Progenitor cell of endocrine pancreas (in vitro differentiated cells): ENCODE measurements at regions not wholly inside any gene's neighbourhood (a gene's known extent, or its start where the extent isn't known, plus 50 kb on each side); places are given as distances from the start of the nearest gene placed in this dataset.

Source experiments
- DNase-seq: peaks from one replicate; pipeline ENCODE4 v3.0.0; 2021; ENCODE audit warnings: low spot score; ENCODE audit not compliant: unreplicated experiment
- H3K27ac Mint-ChIP-seq: 2 replicates; pipeline ENCODE4 v1.8.0; 2021; ENCODE audit warnings: mild to moderate bottlenecking, moderate library complexity, mixed read lengths
- H3K27me3 Mint-ChIP-seq: 2 replicates; pipeline ENCODE4 v1.8.0; 2021; ENCODE audit warnings: mixed read lengths
- H3K36me3 Mint-ChIP-seq: 2 replicates; pipeline ENCODE4 v1.8.0; 2022; ENCODE audit warnings: mixed read lengths; ENCODE audit not compliant: insufficient read depth
- H3K4me1 Mint-ChIP-seq: 2 replicates; pipeline ENCODE4 v1.8.0; 2021; ENCODE audit warnings: low read depth, mixed read lengths
- H3K4me3 Mint-ChIP-seq: 2 replicates; pipeline ENCODE4 v1.8.0; 2021; ENCODE audit warnings: low read depth, mild to moderate bottlenecking, moderate library complexity, mixed read lengths
- H3K9me3 Mint-ChIP-seq: 2 replicates; pipeline ENCODE4 v1.8.0; 2021; ENCODE audit warnings: low read depth, mixed read lengths
- TF ChIP-seq, protein P1 (sequence below): fragments of 200-600 bp; sonication (generic); IDR thresholded peaks from one replicate; pipeline ENCODE4 v1.5.0; 2021; ENCODE audit warnings: antibody characterized with exemption, mild to moderate bottlenecking; ENCODE audit not compliant: unreplicated experiment

DNA sequence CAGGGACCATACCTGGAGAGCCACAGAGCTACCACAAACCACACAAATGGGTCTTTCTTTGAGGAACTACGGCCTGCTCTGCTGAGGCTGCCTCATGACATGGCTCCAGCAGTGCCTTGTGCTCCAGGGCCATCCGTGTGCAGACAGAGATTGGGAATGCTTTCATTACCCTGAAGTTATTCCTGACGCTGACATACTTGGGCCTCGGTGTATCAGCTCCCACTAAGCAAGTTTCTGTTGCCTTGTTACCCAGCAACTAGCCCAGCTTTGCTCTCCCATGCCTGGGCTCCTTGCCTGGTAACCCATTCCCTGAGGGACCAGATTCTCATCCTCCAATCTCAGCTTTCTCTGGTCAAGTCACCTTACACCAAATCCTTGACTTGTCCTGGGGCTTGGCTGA lies 80.3 kb upstream of the FZD7 start:
- Mint-ChIP-seq H3K9me3 (no peaks in the 10 kb centered on the region), H3K27me3 (peaks cover 23% of the 10 kb centered on the region), H3K4me3 (no peak overlapping the region), H3K4me1 (peaks cover 15% of the 10 kb centered on the region), H3K27ac (no peak overlapping the region), H3K36me3 (no peaks in the 10 kb centered on the region)
- TF ChIP-seq, protein P1, sequence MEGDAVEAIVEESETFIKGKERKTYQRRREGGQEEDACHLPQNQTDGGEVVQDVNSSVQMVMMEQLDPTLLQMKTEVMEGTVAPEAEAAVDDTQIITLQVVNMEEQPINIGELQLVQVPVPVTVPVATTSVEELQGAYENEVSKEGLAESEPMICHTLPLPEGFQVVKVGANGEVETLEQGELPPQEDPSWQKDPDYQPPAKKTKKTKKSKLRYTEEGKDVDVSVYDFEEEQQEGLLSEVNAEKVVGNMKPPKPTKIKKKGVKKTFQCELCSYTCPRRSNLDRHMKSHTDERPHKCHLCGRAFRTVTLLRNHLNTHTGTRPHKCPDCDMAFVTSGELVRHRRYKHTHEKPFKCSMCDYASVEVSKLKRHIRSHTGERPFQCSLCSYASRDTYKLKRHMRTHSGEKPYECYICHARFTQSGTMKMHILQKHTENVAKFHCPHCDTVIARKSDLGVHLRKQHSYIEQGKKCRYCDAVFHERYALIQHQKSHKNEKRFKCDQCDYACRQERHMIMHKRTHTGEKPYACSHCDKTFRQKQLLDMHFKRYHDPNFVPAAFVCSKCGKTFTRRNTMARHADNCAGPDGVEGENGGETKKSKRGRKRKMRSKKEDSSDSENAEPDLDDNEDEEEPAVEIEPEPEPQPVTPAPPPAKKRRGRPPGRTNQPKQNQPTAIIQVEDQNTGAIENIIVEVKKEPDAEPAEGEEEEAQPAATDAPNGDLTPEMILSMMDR: no peak
- DNase-seq: no peak

DNA sequence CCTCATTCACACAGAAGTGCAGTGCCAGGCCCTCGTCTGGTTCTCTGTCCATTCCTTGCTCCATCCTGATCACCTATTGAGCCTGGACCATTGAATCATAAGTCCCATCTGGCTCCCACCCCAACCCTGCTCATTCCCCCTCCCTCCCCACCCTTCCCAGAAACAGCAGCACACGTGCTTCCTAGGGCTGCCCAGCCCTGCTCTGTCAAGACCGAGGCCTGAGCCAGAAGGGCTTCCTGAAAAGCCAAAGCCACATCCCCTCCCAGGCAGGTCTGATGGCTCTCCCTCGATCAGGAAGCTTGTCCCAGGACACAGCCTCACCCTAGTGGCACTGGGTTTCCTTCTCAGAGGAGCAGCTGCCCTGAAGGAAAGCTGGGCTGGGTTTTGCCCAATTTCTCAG lies 79.8 kb upstream of the FZD7 start:
- Mint-ChIP-seq H3K36me3 (no peaks in the 10 kb centered on the region), H3K4me1 (peaks cover 13% of the 10 kb centered on the region), H3K4me3 (no peak overlapping the region), H3K27ac (no peak overlapping the region), H3K27me3 (peaks cover 21% of the 10 kb centered on the region), H3K9me3 (no peaks in the 10 kb centered on the region)
- DNase-seq: no peak
- TF ChIP-seq, protein P1: no peak

DNA sequence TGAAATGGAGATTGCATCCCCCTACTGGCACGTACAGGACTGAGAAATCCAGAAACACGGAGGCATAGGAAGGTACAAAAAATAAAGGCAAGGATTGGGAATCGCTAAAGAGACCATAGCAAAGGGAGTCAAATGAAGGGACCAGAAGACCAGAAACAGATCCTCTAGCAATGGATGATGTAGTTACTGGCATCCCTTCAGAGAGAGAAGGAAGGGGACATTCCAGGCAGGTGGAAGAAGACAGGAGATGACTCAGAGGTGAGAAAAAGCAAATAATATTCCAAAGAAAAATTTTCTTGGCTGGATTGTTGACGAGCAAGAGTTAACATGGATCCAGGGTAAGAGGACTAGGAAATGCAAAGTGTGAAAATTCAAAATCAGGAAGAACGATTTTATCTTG lies 78.4 kb upstream of the FZD7 start:
- Mint-ChIP-seq H3K9me3 (no peaks in the 10 kb centered on the region), H3K36me3 (no peaks in the 10 kb centered on the region), H3K27ac (no peak overlapping the region), H3K4me3 (no peak overlapping the region), H3K27me3 (peaks cover 16% of the 10 kb centered on the region), H3K4me1 (peaks cover 2% of the 10 kb centered on the region)
- TF ChIP-seq, protein P1: no peak
- DNase-seq: no peak

DNA sequence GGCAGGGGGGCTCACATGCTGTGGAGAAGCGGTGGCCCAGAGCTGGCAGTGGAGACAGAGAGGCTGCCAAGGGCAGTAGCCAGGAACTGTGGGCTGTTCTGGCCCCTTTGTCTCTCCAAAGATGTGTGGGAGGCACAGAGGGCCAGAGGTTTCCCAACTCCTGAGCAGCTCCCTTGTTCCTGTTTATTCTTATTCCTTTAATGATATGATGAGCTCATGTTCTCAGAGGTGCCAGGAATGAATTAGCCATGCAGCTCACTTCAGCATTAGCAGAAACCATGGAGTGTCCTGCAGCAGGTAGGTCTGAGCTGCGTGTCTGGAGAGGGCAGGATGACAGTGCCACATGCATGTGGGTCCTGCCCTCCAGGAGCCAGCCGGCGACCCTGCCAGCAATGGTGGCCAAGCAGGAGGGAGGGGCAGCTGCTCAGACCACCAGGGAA lies 77.9 kb upstream of the FZD7 start:
- H3K9me3 Mint-ChIP-seq: no peaks in the 10 kb centered on the region
- no peak overlapping the region for H3K4me3 Mint-ChIP-seq
- TF ChIP-seq, protein P1: no peak
- H3K27ac Mint-ChIP-seq: no peak overlapping the region
- H3K27me3 Mint-ChIP-seq: peaks cover 20% of the 10 kb centered on the region
- DNase-seq: no peak
- no peaks in the 10 kb centered on the region for H3K36me3 Mint-ChIP-seq
- H3K4me1 Mint-ChIP-seq: no peaks in the 10 kb centered on the region

DNA sequence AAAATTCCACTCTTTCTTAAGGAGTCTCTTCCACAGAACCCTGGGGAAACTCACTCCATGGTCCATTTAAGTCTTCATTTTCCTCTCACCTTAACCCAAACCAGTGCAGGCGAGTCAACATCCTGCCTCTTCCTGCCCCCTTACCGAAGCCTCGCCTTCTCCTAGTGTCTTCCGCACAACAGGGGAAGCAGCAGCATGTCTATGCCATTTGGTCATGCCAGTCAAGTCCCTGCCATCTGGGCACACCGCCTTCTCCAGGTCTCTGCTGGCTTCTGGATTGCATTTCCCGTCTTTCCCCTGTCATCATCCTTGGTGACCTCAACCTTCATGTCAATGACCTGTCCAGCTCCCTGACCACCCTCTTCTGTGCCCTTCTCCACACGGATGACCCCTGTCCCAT lies 77.3 kb upstream of the FZD7 start:
- DNase-seq: no peak
- Mint-ChIP-seq H3K9me3 (no peaks in the 10 kb centered on the region), H3K4me3 (no peak overlapping the region), H3K27ac (no peak overlapping the region), H3K4me1 (no peaks in the 10 kb centered on the region), H3K27me3 (peaks cover 22% of the 10 kb centered on the region), H3K36me3 (no peaks in the 10 kb centered on the region)
- TF ChIP-seq, protein P1: no peak
